SU-DHL-6 (cell line): ENCODE measurements at regions not wholly inside any gene's neighbourhood (a gene's known extent, or its start where the extent isn't known, plus 50 kb on each side); places are given as distances from the start of the nearest gene placed in this dataset.

ENCODE experiments used
- H2AFZ ChIP-seq: fragments of 200-600 bp; sonication (generic); 2 replicates; pipeline ENCODE4 v1.6.1; 2014; ENCODE audit warnings: low read depth, mild to moderate bottlenecking, moderate library complexity, mixed read lengths, antibody characterized with exemption, low read length; ENCODE audit not compliant: severe bottlenecking
- H3F3A ChIP-seq: fragments of 200-600 bp; shearing (Covaris generic); 2 replicates; pipeline ENCODE4 v1.6.0; 2016; ENCODE audit warnings: antibody characterized with exemption, mild to moderate bottlenecking; ENCODE audit not compliant: insufficient read depth
- H3K27ac ChIP-seq: fragments of 200-600 bp; sonication (generic); 2 replicates; pipeline ENCODE4 v1.5.1; 2016; ENCODE audit warnings: low read depth, mild to moderate bottlenecking, low read length, moderate library complexity, mixed read lengths
- H3K27me3 ChIP-seq: fragments of 200-600 bp; sonication (generic), shearing (Covaris generic); 2 replicates; pipeline ENCODE4 v1.6.0; 2014; ENCODE audit warnings: mild to moderate bottlenecking, low read length
- H3K36me3 ChIP-seq: fragments of 200-600 bp; sonication (generic); 2 replicates; pipeline ENCODE4 v1.6.1; 2014; ENCODE audit warnings: mild to moderate bottlenecking, low read length, mixed read lengths
- H3K4me2 ChIP-seq: fragments of 300-600, 200-600 bp; shearing (Covaris generic), sonication (generic); 2 replicates; pipeline ENCODE4 v1.6.0; 2014; ENCODE audit warnings: low read length, low read depth, mild to moderate bottlenecking; ENCODE audit not compliant: poor library complexity, severe bottlenecking
- H3K4me3 ChIP-seq: fragments of 200-600 bp; sonication (generic); 2 replicates; pipeline ENCODE4 v1.5.1; 2014; ENCODE audit warnings: antibody characterized with exemption, low read length, mild to moderate bottlenecking, mixed read lengths; ENCODE audit not compliant: insufficient read depth, poor library complexity, severe bottlenecking
- H3K79me2 ChIP-seq: fragments of 200-600 bp; sonication (generic); 2 replicates; pipeline ENCODE4 v1.6.1; 2014; ENCODE audit warnings: mild to moderate bottlenecking, low read length, moderate library complexity; ENCODE audit not compliant: insufficient read depth
- H3K9ac ChIP-seq: fragments of 200-600 bp; sonication (generic); 2 replicates; pipeline ENCODE4 v1.7.0; 2014; ENCODE audit warnings: mild to moderate bottlenecking, low read length
- H3K9me2 ChIP-seq: fragments of 200-600 bp; sonication (generic); replicated peaks from 2 replicates; pipeline ENCODE4 v1.6.1; 2014; ENCODE audit warnings: low read length; ENCODE audit not compliant: insufficient read depth
- H3K9me3 ChIP-seq: fragments of 200-600 bp; sonication (generic); 2 replicates; pipeline ENCODE4 v1.6.1; 2014; ENCODE audit warnings: low read length, mixed read lengths; ENCODE audit not compliant: insufficient read depth
- H4K20me1 ChIP-seq: fragments of 200-600 bp; sonication (generic); 2 replicates; pipeline ENCODE4 v1.6.1; 2014; ENCODE audit warnings: low read depth, mild to moderate bottlenecking, antibody characterized with exemption, low read length, moderate library complexity, mixed read lengths
- EZH2phosphoT487 ChIP-seq: fragments of 200-600 bp; sonication (generic), shearing (Covaris generic); conservative IDR thresholded peaks from 2 replicates; pipeline ENCODE4 v1.6.1; 2018; ENCODE audit warnings: mild to moderate bottlenecking, antibody characterized with exemption, low read length, moderate library complexity, mixed read lengths
- TF ChIP-seq, protein P1 (sequence below): fragments of 200-600 bp; sonication (generic); IDR thresholded peaks from one replicate; pipeline ENCODE4 v1.5.1; 2017; ENCODE audit warnings: antibody characterized with exemption, mild to moderate bottlenecking, low read length, moderate library complexity; ENCODE audit not compliant: insufficient read depth, poor library complexity, severe bottlenecking

DNA sequence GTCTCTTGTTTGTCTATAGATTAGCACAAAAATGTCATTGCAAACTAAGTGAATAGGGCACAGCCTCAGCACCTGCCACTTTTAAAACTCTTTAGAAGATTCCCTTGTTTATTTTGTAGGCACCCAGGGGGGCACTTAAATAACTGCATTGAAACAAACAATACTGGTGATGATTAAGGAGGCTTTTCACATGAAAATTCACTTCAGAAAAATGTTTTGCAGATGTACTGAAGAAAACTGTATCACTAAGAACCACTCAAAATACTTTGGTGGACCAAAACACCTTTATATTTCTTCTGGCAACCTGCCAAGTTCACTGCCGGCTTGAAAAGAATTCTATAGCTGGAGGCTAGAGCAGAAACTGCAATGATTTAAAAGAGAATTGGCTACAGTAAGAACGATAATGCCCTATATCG is 281.5 kb downstream of the TOX3 start:
- H4K20me1 ChIP-seq = no peaks in the 10 kb centered on the region
- H3K9me3 ChIP-seq = no peaks in the 10 kb centered on the region
- H3K79me2 ChIP-seq = no peaks in the 10 kb centered on the region
- H3F3A ChIP-seq = no peaks in the 10 kb centered on the region
- H3K9me2 ChIP-seq = no peaks in the 10 kb centered on the region
- no peak overlapping the region for H2AFZ ChIP-seq
- no peak overlapping the region for H3K9ac ChIP-seq
- TF ChIP-seq EZH2phosphoT487 = no peak
- TF ChIP-seq, protein P1, sequence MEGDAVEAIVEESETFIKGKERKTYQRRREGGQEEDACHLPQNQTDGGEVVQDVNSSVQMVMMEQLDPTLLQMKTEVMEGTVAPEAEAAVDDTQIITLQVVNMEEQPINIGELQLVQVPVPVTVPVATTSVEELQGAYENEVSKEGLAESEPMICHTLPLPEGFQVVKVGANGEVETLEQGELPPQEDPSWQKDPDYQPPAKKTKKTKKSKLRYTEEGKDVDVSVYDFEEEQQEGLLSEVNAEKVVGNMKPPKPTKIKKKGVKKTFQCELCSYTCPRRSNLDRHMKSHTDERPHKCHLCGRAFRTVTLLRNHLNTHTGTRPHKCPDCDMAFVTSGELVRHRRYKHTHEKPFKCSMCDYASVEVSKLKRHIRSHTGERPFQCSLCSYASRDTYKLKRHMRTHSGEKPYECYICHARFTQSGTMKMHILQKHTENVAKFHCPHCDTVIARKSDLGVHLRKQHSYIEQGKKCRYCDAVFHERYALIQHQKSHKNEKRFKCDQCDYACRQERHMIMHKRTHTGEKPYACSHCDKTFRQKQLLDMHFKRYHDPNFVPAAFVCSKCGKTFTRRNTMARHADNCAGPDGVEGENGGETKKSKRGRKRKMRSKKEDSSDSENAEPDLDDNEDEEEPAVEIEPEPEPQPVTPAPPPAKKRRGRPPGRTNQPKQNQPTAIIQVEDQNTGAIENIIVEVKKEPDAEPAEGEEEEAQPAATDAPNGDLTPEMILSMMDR = no peak
- H3K27me3 ChIP-seq = no peaks in the 10 kb centered on the region
- H3K4me2 ChIP-seq = no peak overlapping the region
- no peaks in the 10 kb centered on the region for H3K36me3 ChIP-seq
- no peak overlapping the region for H3K4me3 ChIP-seq
- H3K27ac ChIP-seq = no peak overlapping the region

DNA sequence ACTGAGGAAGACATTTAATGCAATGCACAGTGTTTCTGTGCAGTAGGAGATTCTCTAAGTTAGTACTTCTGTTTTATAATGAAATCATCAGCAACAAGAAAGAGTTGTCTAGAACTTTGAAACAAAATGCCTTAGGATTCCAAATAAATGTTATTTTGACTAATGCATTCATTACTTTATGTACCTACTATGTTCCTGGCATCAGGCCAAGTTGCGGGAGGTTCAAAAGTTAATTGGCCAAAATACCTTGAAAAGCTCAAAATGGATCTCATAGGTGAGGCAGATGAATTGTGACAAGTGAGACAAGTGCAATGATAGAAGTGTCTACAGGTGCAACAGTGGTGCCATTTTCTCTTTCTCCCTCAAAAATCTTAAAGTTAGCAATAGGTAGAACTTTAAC is 289.4 kb downstream of the TOX3 start:
- TF ChIP-seq, protein P1 = no peak
- TF ChIP-seq EZH2phosphoT487 = no peak
- Histone ChIP-seq H3K4me3 (no peak overlapping the region), H4K20me1 (no peaks in the 10 kb centered on the region), H3K9ac (no peak overlapping the region), H3K27me3 (no peaks in the 10 kb centered on the region), H2AFZ (no peak overlapping the region), H3K4me2 (no peak overlapping the region), H3K27ac (no peak overlapping the region), H3K79me2 (no peaks in the 10 kb centered on the region), H3K9me2 (no peaks in the 10 kb centered on the region), H3F3A (no peaks in the 10 kb centered on the region), H3K36me3 (no peaks in the 10 kb centered on the region), H3K9me3 (no peaks in the 10 kb centered on the region)

- H3K79me2 ChIP-seq = no peaks in the 10 kb centered on the region
- TF ChIP-seq, protein P1 = no peak
- no peak for TF ChIP-seq EZH2phosphoT487
- no peak overlapping the region for H3K4me2 ChIP-seq
- H3K9me3 ChIP-seq = no peaks in the 10 kb centered on the region
- H3K36me3 ChIP-seq = no peaks in the 10 kb centered on the region
- no peaks in the 10 kb centered on the region for H3F3A ChIP-seq
- no peak overlapping the region for H3K27ac ChIP-seq
- no peaks in the 10 kb centered on the region for H3K9me2 ChIP-seq
- no peaks in the 10 kb centered on the region for H3K27me3 ChIP-seq
- no peak overlapping the region for H2AFZ ChIP-seq
- no peaks in the 10 kb centered on the region for H4K20me1 ChIP-seq
- H3K9ac ChIP-seq = no peak overlapping the region
- no peak overlapping the region for H3K4me3 ChIP-seq
Observed at GRCh38 chr16:52256310-52257078, 290.4 kb downstream of the TOX3 start.
